HFFc6 (cell line): ENCODE measurements at regions not wholly inside any gene's neighbourhood (a gene's known extent, or its start where the extent isn't known, plus 50 kb on each side); places are given as distances from the start of the nearest gene placed in this dataset.

ENCODE experiments used
- DNase-seq: peaks from one replicate; pipeline ENCODE4 v3.0.0-alpha.2; 2018
- H3K27ac Mint-ChIP-seq: 2 replicates; pipeline ENCODE4 v1.8.0; 2020; ENCODE audit warnings: mild to moderate bottlenecking, mixed read lengths
- H3K27me3 Mint-ChIP-seq: 2 replicates; pipeline ENCODE4 v1.8.0; 2021; ENCODE audit warnings: mild to moderate bottlenecking, moderate library complexity, mixed read lengths; ENCODE audit not compliant: insufficient read depth
- H3K36me3 Mint-ChIP-seq: 2 replicates; pipeline ENCODE4 v1.8.0; 2021; ENCODE audit warnings: low read depth, mixed read lengths
- H3K4me1 Mint-ChIP-seq: 2 replicates; pipeline ENCODE4 v1.8.0; 2020; ENCODE audit warnings: low read depth, mixed read lengths
- H3K4me3 Mint-ChIP-seq: 2 replicates; pipeline ENCODE4 v1.8.0; 2020; ENCODE audit warnings: mild to moderate bottlenecking, moderate library complexity, mixed read lengths
- H3K9me3 Mint-ChIP-seq: 2 replicates; pipeline ENCODE4 v1.8.0; 2020; ENCODE audit warnings: mild to moderate bottlenecking, mixed read lengths
- CTCF ChIP-seq: fragments of 200-600 bp; sonication (generic); IDR thresholded peaks from 2 replicates; pipeline ENCODE4 v1.5.0; 2021; ENCODE audit warnings: antibody characterized with exemption, mild to moderate bottlenecking

GRCh38 chr18:26741758-26742157, 123.7 kb downstream of the AQP4 start:
- Mint-ChIP-seq H3K27me3 (peaks cover 2% of the 10 kb centered on the region), H3K9me3 (peaks cover 20% of the 10 kb centered on the region), H3K4me3 (no peak overlapping the region), H3K4me1 (peaks cover 7% of the 10 kb centered on the region), H3K27ac (no peak overlapping the region), H3K36me3 (no peaks in the 10 kb centered on the region)
- no peak for DNase-seq
- no peak for TF ChIP-seq CTCF

- Mint-ChIP-seq H3K9me3 (peaks cover 20% of the 10 kb centered on the region), H3K4me1 (no peaks in the 10 kb centered on the region; the same call in 1 of the 2 replicates), H3K27me3 (peaks cover 2% of the 10 kb centered on the region), H3K36me3 (no peaks in the 10 kb centered on the region), H3K27ac (no peak overlapping the region), H3K4me3 (no peak overlapping the region)
- no peak for DNase-seq
- no peak for TF ChIP-seq CTCF
Observed at GRCh38 chr18:26741048-26741447, 124.5 kb downstream of the AQP4 start.

- no peaks in the 10 kb centered on the region for H3K36me3 Mint-ChIP-seq
- no peaks in the 10 kb centered on the region for H3K4me1 Mint-ChIP-seq
- TF ChIP-seq CTCF = no peak
- no peak overlapping the region for H3K4me3 Mint-ChIP-seq
- peaks cover 2% of the 10 kb centered on the region for H3K27me3 Mint-ChIP-seq
- H3K27ac Mint-ChIP-seq = no peak overlapping the region
- DNase-seq = no peak
- H3K9me3 Mint-ChIP-seq = peaks cover 20% of the 10 kb centered on the region
Observed at GRCh38 chr18:26740396-26740795, 125.1 kb downstream of the AQP4 start.

- no peak for TF ChIP-seq CTCF
- Mint-ChIP-seq H3K4me3 (no peak overlapping the region), H3K27me3 (no peaks in the 10 kb centered on the region; the same call in none of the 2 replicates), H3K36me3 (no peaks in the 10 kb centered on the region), H3K9me3 (peaks cover 25% of the 10 kb centered on the region), H3K27ac (no peak overlapping the region), H3K4me1 (no peaks in the 10 kb centered on the region)
- no peak for DNase-seq
Observed at GRCh38 chr18:26738706-26739105, 126.8 kb downstream of the AQP4 start.

- H3K27ac Mint-ChIP-seq = no peak overlapping the region
- H3K27me3 Mint-ChIP-seq = no peaks in the 10 kb centered on the region; the same call in none of the 2 replicates
- H3K4me3 Mint-ChIP-seq = no peak overlapping the region
- peaks cover 17% of the 10 kb centered on the region; the same call in 1 of the 2 replicates for H3K9me3 Mint-ChIP-seq
- DNase-seq = no peak
- no peaks in the 10 kb centered on the region for H3K36me3 Mint-ChIP-seq
- TF ChIP-seq CTCF = no peak
- no peaks in the 10 kb centered on the region for H3K4me1 Mint-ChIP-seq
Observed at GRCh38 chr18:26736301-26736700, 129.2 kb downstream of the AQP4 start.

- no peaks in the 10 kb centered on the region for H3K4me1 Mint-ChIP-seq
- peaks cover 17% of the 10 kb centered on the region; the same call in 1 of the 2 replicates for H3K9me3 Mint-ChIP-seq
- TF ChIP-seq CTCF = no peak
- H3K36me3 Mint-ChIP-seq = no peaks in the 10 kb centered on the region
- H3K27me3 Mint-ChIP-seq = no peaks in the 10 kb centered on the region
- H3K27ac Mint-ChIP-seq = no peak overlapping the region
- DNase-seq = no peak
- no peak overlapping the region for H3K4me3 Mint-ChIP-seq
Observed at GRCh38 chr18:26734760-26735159, 130.7 kb downstream of the AQP4 start.
